OCI-LY1 (cell line): ENCODE measurements at regions not wholly inside any gene's neighbourhood (a gene's known extent, or its start where the extent isn't known, plus 50 kb on each side); places are given as distances from the start of the nearest gene placed in this dataset.

Experiments used
- H2AFZ ChIP-seq: fragments of 200-600 bp; sonication (generic), shearing (Covaris generic); 2 replicates; pipeline ENCODE4 v1.6.0; 2014; ENCODE audit warnings: antibody characterized with exemption, mild to moderate bottlenecking, low read length
- H3F3A ChIP-seq: fragments of 200-600 bp; sonication (generic), shearing (Covaris generic); 2 replicates; pipeline ENCODE4 v1.6.0; 2014; ENCODE audit warnings: mild to moderate bottlenecking, antibody characterized with exemption, low read length, moderate library complexity; ENCODE audit not compliant: insufficient read depth
- H3K27ac ChIP-seq: fragments of 200-600 bp; sonication (generic); 2 replicates; pipeline ENCODE4 v1.5.1; 2014; ENCODE audit warnings: low read length, mixed run types, mild to moderate bottlenecking, low read depth; ENCODE audit not compliant: poor library complexity, severe bottlenecking
- H3K27me3 ChIP-seq: fragments of 200-600 bp; sonication (generic); 2 replicates; pipeline ENCODE4 v1.6.0; 2014; ENCODE audit warnings: antibody characterized with exemption, mild to moderate bottlenecking, low read length, moderate library complexity; ENCODE audit not compliant: insufficient read depth
- H3K36me3 ChIP-seq: fragments of 200-600 bp; sonication (generic); 2 replicates; pipeline ENCODE4 v1.6.1; 2014; ENCODE audit warnings: mild to moderate bottlenecking, antibody characterized with exemption, low read length, moderate library complexity, mixed read lengths; ENCODE audit not compliant: insufficient read depth
- H3K4me1 ChIP-seq: fragments of 200-600 bp; sonication (generic); 2 replicates; pipeline ENCODE4 v1.5.1; 2014; ENCODE audit warnings: mild to moderate bottlenecking, low read length, moderate library complexity; ENCODE audit not compliant: insufficient read depth, severe bottlenecking
- H3K4me2 ChIP-seq: fragments of 200-600 bp; sonication (generic), shearing (Covaris generic); 2 replicates; pipeline ENCODE4 v1.6.1; 2014; ENCODE audit warnings: low read length
- H3K4me3 ChIP-seq: fragments of 200-600 bp; sonication (generic); 2 replicates; pipeline ENCODE4 v1.5.1; 2014; ENCODE audit warnings: low read length, low read depth, mild to moderate bottlenecking, mixed read lengths; ENCODE audit not compliant: poor library complexity, severe bottlenecking
- H3K79me2 ChIP-seq: fragments of 200-600 bp; shearing (Covaris generic); 2 replicates; pipeline ENCODE4 v1.6.1; 2016; ENCODE audit warnings: mixed run types, low read length, mixed read lengths; ENCODE audit not compliant: insufficient read depth
- H3K9ac ChIP-seq: fragments of 200-600 bp; sonication (generic), shearing (Covaris generic); 2 replicates; pipeline ENCODE4 v1.6.1; 2014; ENCODE audit warnings: mild to moderate bottlenecking, low read length, mixed read lengths
- H3K9me2 ChIP-seq: fragments of 200-600 bp; sonication (generic), shearing (Covaris generic); 2 replicates; pipeline ENCODE4 v1.6.1; 2014; ENCODE audit warnings: low read depth, mild to moderate bottlenecking, low read length, mixed read lengths
- H3K9me3 ChIP-seq: fragments of 200-600 bp; shearing (Covaris generic); 2 replicates; pipeline ENCODE4 v1.6.1; 2014; ENCODE audit warnings: low read length, mixed read lengths
- H4K20me1 ChIP-seq: fragments of 200-600 bp; sonication (generic), shearing (Covaris generic); 2 replicates; pipeline ENCODE4 v1.6.0; 2016; ENCODE audit warnings: mild to moderate bottlenecking, low read length; ENCODE audit not compliant: insufficient read depth
- EZH2 ChIP-seq: fragments of 200-600 bp; sonication (generic), shearing (Covaris generic); IDR thresholded peaks from 2 replicates; pipeline ENCODE4 v1.8.0; 2017; ENCODE audit warnings: borderline replicate concordance, mixed run types, mild to moderate bottlenecking, antibody characterized with exemption, low read length, moderate library complexity, mixed read lengths
- TF ChIP-seq, protein P1 (sequence below): fragments of 200-600 bp; sonication (generic), shearing (Covaris generic); IDR thresholded peaks from 2 replicates; pipeline ENCODE4 v1.5.1; 2017; ENCODE audit warnings: mild to moderate bottlenecking, antibody characterized with exemption, low read length, moderate library complexity, mixed read lengths

GRCh38 chr10:120132811-120133210, 240.3 kb downstream of the SEC23IP start:
- Histone ChIP-seq H3K4me2 (no peak overlapping the region), H3K9me3 (no peaks in the 10 kb centered on the region), H3K27ac (no peak overlapping the region), H4K20me1 (no peaks in the 10 kb centered on the region), H3K27me3 (no peaks in the 10 kb centered on the region; the same call in 1 of the 2 replicates), H3K4me3 (no peak overlapping the region), H2AFZ (no peak overlapping the region), H3F3A (no peaks in the 10 kb centered on the region), H3K9me2 (no peaks in the 10 kb centered on the region), H3K79me2 (no peaks in the 10 kb centered on the region), H3K36me3 (no peaks in the 10 kb centered on the region), H3K4me1 (no peaks in the 10 kb centered on the region), H3K9ac (no peak overlapping the region)
- TF ChIP-seq, protein P1, sequence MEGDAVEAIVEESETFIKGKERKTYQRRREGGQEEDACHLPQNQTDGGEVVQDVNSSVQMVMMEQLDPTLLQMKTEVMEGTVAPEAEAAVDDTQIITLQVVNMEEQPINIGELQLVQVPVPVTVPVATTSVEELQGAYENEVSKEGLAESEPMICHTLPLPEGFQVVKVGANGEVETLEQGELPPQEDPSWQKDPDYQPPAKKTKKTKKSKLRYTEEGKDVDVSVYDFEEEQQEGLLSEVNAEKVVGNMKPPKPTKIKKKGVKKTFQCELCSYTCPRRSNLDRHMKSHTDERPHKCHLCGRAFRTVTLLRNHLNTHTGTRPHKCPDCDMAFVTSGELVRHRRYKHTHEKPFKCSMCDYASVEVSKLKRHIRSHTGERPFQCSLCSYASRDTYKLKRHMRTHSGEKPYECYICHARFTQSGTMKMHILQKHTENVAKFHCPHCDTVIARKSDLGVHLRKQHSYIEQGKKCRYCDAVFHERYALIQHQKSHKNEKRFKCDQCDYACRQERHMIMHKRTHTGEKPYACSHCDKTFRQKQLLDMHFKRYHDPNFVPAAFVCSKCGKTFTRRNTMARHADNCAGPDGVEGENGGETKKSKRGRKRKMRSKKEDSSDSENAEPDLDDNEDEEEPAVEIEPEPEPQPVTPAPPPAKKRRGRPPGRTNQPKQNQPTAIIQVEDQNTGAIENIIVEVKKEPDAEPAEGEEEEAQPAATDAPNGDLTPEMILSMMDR = no peak
- TF ChIP-seq EZH2 = no peak

DNA sequence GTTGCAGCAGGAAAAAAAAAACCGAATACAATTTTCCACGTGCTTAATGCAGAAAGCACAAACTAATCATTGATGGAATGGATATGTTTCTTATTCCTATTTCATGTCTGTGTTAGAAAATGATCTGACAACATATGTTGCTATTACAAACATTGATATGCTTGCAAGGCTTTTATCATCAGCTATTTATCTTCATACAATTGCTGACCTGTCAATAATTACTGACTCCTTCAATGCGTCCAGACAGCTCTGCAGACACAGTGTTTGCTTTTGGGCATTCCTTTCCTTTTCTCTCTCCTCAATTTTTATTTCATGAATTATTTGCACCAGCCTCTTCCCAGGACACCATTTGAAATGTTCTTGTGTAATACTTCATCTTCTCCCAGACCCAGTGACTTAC, 246.2 kb downstream of the SEC23IP start:
- Histone ChIP-seq H3K4me1 (no peaks in the 10 kb centered on the region), H3K27me3 (no peaks in the 10 kb centered on the region; the same call in 1 of the 2 replicates), H3K4me2 (no peak overlapping the region), H2AFZ (no peak overlapping the region), H4K20me1 (no peaks in the 10 kb centered on the region), H3K9me2 (no peaks in the 10 kb centered on the region), H3K4me3 (no peak overlapping the region), H3K9ac (no peak overlapping the region), H3K79me2 (no peaks in the 10 kb centered on the region), H3K36me3 (no peaks in the 10 kb centered on the region), H3K27ac (no peak overlapping the region), H3K9me3 (no peaks in the 10 kb centered on the region), H3F3A (no peaks in the 10 kb centered on the region)
- TF ChIP-seq, protein P1 = no peak
- no peak for TF ChIP-seq EZH2

- H3K9me3 ChIP-seq = no peaks in the 10 kb centered on the region
- no peak overlapping the region for H2AFZ ChIP-seq
- TF ChIP-seq, protein P1 = no peak
- no peak for TF ChIP-seq EZH2
- H3K36me3 ChIP-seq = no peaks in the 10 kb centered on the region
- no peak overlapping the region for H3K27ac ChIP-seq
- H3K27me3 ChIP-seq = no peaks in the 10 kb centered on the region
- H3K4me2 ChIP-seq = no peak overlapping the region
- H3K4me1 ChIP-seq = no peaks in the 10 kb centered on the region
- no peak overlapping the region for H3K4me3 ChIP-seq
- H3F3A ChIP-seq = no peaks in the 10 kb centered on the region
- no peaks in the 10 kb centered on the region for H4K20me1 ChIP-seq
- no peaks in the 10 kb centered on the region for H3K79me2 ChIP-seq
- H3K9ac ChIP-seq = no peak overlapping the region
- H3K9me2 ChIP-seq = no peaks in the 10 kb centered on the region
These were observed 252.6 kb downstream of the SEC23IP start for GRCh38 chr10:120145107-120145506.
